ENCODE measurements at regions not wholly inside any gene's neighbourhood (a gene's known extent, or its start where the extent isn't known, plus 50 kb on each side); places are given as distances from the start of the nearest gene placed in this dataset.

- ChIA-PET POLR2A (interaction anchor here (1.2 kb wide), 1 partner anchor 19 kb away, joined by 4 read pairs; no protein-coding TSS in a partner anchor), CTCF (ENCODE audit: unreplicated experiment) (no interaction called here)
- intact Hi-C loops (cut with micrococcal nuclease; ENCODE audit: unreplicated experiment), result no loop called here
- DNase-seq (ENCODE audit: low spot score), result no peak
- no TSS peak for BruUV-seq (replicated peaks)
- no peaks in the 10 kb centered on the region for H4K20me1 ChIP-seq (ENCODE audit: insufficient read depth, low read length)
- no peak overlapping the region for H3K4me3 ChIP-seq (ENCODE audit: low read depth, low read length, poor library complexity, severe bottlenecking)
- peaks cover 16% of the 10 kb centered on the region for H3K4me1 ChIP-seq (ENCODE audit: insufficient read depth, low read length, poor library complexity, severe bottlenecking)
- H3K4me2 ChIP-seq (ENCODE audit: low read length), result no peak overlapping the region
- no peak for TF ChIP-seq EZH2phosphoT487 (IDR thresholded peaks at IDR 0.05; ENCODE audit: borderline replicate concordance, low read depth, low read length)
- no peak for TF ChIP-seq CTCF (conservative IDR thresholded peaks at IDR 0.05; ENCODE audit: low read length)
- H3K9me3 ChIP-seq (ENCODE audit: low read length), result no peaks in the 10 kb centered on the region
- no peaks in the 10 kb centered on the region for H3K36me3 ChIP-seq (ENCODE audit: insufficient read depth, low read length)
- no peak overlapping the region for H2AFZ ChIP-seq (ENCODE audit: low read length)
- H3K27ac ChIP-seq (ENCODE audit: low read depth, low read length, poor library complexity, severe bottlenecking), result no peak overlapping the region
- H3K9me2 ChIP-seq (ENCODE audit: insufficient read depth, low read length), result no peaks in the 10 kb centered on the region
- no peaks in the 10 kb centered on the region for H3K79me2 ChIP-seq (ENCODE audit: insufficient read depth, low read depth, low read length)
Observed at GRCh38 chr5:36374266-36374862, 72.7 kb upstream of the RANBP3L start.

- H2AFZ ChIP-seq (ENCODE audit: low read length), result peak overlapping the region; percentile 71
- BruUV-seq (replicated peaks), result no TSS peak
- no peaks in the 10 kb centered on the region for H3K9me2 ChIP-seq (ENCODE audit: insufficient read depth, low read length)
- intact Hi-C loops (cut with micrococcal nuclease; ENCODE audit: unreplicated experiment), result no loop called here
- peaks cover 16% of the 10 kb centered on the region for H3K4me1 ChIP-seq (ENCODE audit: insufficient read depth, low read length, poor library complexity, severe bottlenecking)
- peak overlapping the region; percentile 9; the same call in 1 of the 2 replicates for H3K4me2 ChIP-seq (ENCODE audit: low read length)
- ChIA-PET CTCF (ENCODE audit: unreplicated experiment) (no interaction called here), POLR2A (interaction anchor here (0.6 to 1.5 kb wide), 4 partner anchors 9 to 68 kb away, joined by 3 to 4 read pairs (median 4); no protein-coding TSS in a partner anchor)
- H3K4me3 ChIP-seq (ENCODE audit: low read depth, low read length, poor library complexity, severe bottlenecking), result no peak overlapping the region
- no peaks in the 10 kb centered on the region for H3K79me2 ChIP-seq (ENCODE audit: insufficient read depth, low read depth, low read length)
- DNase-seq (ENCODE audit: low spot score), result no peak
- no peak for TF ChIP-seq CTCF (conservative IDR thresholded peaks at IDR 0.05; ENCODE audit: low read length)
- no peak for TF ChIP-seq EZH2phosphoT487 (IDR thresholded peaks at IDR 0.05; ENCODE audit: borderline replicate concordance, low read depth, low read length)
- H3K36me3 ChIP-seq (ENCODE audit: insufficient read depth, low read length), result no peaks in the 10 kb centered on the region
- no peaks in the 10 kb centered on the region for H3K9me3 ChIP-seq (ENCODE audit: low read length)
- no peaks in the 10 kb centered on the region for H4K20me1 ChIP-seq (ENCODE audit: insufficient read depth, low read length)
- H3K27ac ChIP-seq (ENCODE audit: low read depth, low read length, poor library complexity, severe bottlenecking), result no peak overlapping the region
Observed at GRCh38 chr5:36377192-36377591, 75.5 kb upstream of the RANBP3L start.

GRCh38 chr5:36378551-36378950, 76.8 kb upstream of the RANBP3L start:
- no peaks in the 10 kb centered on the region for H4K20me1 ChIP-seq (ENCODE audit: insufficient read depth, low read length)
- intact Hi-C loops (cut with micrococcal nuclease; ENCODE audit: unreplicated experiment), result no loop called here
- no peak overlapping the region for H2AFZ ChIP-seq (ENCODE audit: low read length)
- H3K4me2 ChIP-seq (ENCODE audit: low read length), result no peak overlapping the region
- H3K9me3 ChIP-seq (ENCODE audit: low read length), result no peaks in the 10 kb centered on the region
- no peak overlapping the region for H3K27ac ChIP-seq (ENCODE audit: low read depth, low read length, poor library complexity, severe bottlenecking)
- no peaks in the 10 kb centered on the region for H3K36me3 ChIP-seq (ENCODE audit: insufficient read depth, low read length)
- TF ChIP-seq EZH2phosphoT487 (IDR thresholded peaks at IDR 0.05; ENCODE audit: borderline replicate concordance, low read depth, low read length), result no peak
- no peak for TF ChIP-seq CTCF (conservative IDR thresholded peaks at IDR 0.05; ENCODE audit: low read length)
- no peaks in the 10 kb centered on the region for H3K9me2 ChIP-seq (ENCODE audit: insufficient read depth, low read length)
- peaks cover 17% of the 10 kb centered on the region for H3K4me1 ChIP-seq (ENCODE audit: insufficient read depth, low read length, poor library complexity, severe bottlenecking)
- BruUV-seq (replicated peaks), result no TSS peak
- no peak overlapping the region for H3K4me3 ChIP-seq (ENCODE audit: low read depth, low read length, poor library complexity, severe bottlenecking)
- DNase-seq (ENCODE audit: low spot score), result no peak
- no peaks in the 10 kb centered on the region for H3K79me2 ChIP-seq (ENCODE audit: insufficient read depth, low read depth, low read length)
- POLR2A ChIA-PET, result interaction anchor here (0.8 to 1.5 kb wide), 4 partner anchors 8 to 30 kb away, joined by 3 to 4 read pairs (median 4); no protein-coding TSS in a partner anchor
- CTCF ChIA-PET (ENCODE audit: unreplicated experiment), result no interaction called here
